HuH-7 (cell line): ENCODE measurements at regions not wholly inside any gene's neighbourhood (a gene's known extent, or its start where the extent isn't known, plus 50 kb on each side); places are given as distances from the start of the nearest gene placed in this dataset.
"Not testable (repeated sequence)": the region's sequence is repeated elsewhere in the genome, so short reads cannot be mapped to it uniquely, and the experiment has no call there.

Experiments used
- DNase-seq: peaks from one replicate; pipeline ENCODE4 v3.0.0; 2011; ENCODE audit warnings: low spot score

GRCh38 chr6:168825226-168826077 is 384.5 kb downstream of the SMOC2 start:
- no peak for DNase-seq

- no peak for DNase-seq
Observed at GRCh38 chr6:168823397-168824212, 382.6 kb downstream of the SMOC2 start.

DNA sequence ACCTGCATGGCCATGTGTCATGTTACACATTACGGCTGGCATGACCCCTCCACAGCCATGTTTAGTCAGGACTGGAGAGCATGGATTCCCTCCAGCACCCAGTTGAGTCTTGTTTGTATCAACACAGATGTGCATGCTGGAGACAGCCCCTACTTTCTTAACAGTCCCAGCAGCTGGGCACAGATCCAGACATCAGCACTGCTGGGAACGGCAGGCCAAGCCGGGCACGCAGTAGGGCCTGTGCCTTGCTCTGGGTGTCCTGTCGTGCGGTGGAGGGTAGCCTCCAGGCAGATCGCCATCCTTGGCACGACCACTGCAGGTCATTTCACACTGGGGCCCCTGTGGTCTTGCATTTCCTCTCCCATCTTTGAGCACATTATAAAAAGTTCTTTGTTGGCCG is 381.4 kb downstream of the SMOC2 start:
- no peak for DNase-seq

DNA sequence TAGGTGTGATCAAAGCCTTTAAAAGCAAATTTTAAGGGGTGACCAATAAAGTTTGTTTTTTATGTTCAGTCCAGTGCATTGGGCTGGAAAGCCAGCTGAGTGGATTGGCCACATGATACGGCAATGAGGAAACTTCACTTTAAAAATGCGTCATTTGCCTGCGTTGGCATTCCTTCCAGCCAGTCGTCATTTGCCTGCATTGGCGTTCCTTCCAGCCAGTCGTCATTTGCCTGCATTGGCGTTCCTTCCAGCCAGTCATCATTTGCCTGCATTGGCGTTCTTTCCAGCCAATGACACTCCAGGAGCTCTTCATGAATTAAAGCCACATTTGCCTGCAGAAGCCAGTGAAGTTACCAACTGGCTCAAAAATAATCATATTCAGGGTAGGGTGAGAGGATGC is 378.6 kb downstream of the SMOC2 start:
- DNase-seq: no peak

GRCh38 chr6:168817558-168818159 is 376.7 kb downstream of the SMOC2 start:
- no peak for DNase-seq

GRCh38 chr6:168815229-168815628 is 374.2 kb downstream of the SMOC2 start:
- DNase-seq: no peak

DNA sequence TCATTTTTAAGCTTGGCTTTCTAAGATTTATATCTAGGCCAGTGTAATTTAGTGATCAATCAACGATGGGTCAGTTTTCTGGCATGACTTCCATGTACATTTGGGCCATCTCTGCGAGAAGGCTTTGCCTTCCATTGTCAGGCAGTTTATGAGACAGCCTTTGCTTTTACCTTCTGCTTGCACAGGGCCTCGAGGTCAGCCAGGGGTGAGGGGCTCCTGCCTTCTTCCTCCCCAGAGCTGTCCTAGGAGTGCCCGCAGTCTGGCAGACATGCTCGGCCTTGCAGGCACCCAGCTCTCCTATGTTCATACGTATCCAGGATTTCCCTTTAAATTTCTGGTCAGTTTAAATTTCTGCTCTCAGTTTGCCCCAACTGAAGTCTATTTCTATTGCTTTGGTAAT is 367.2 kb downstream of the SMOC2 start:
- no peak for DNase-seq

DNA sequence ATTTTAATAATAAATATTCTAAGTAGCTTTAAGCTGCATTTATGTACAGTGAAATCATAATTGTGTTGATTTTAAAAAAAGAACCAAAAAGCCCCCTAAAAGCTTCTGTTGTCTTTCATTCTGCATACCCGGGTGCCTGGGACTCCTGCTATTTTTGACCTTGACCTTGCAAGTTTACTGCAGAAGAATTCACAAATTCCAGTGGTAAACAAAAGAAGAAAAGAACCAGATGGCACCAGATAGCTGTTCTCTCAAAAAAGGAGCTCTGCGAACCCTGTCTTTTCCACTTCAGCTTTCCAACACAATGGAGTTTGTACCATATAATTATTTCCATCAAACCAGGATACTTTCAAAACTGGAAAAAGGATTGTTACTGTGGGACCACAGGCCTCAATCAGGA is 363.3 kb downstream of the SMOC2 start:
- no peak for DNase-seq

DNA sequence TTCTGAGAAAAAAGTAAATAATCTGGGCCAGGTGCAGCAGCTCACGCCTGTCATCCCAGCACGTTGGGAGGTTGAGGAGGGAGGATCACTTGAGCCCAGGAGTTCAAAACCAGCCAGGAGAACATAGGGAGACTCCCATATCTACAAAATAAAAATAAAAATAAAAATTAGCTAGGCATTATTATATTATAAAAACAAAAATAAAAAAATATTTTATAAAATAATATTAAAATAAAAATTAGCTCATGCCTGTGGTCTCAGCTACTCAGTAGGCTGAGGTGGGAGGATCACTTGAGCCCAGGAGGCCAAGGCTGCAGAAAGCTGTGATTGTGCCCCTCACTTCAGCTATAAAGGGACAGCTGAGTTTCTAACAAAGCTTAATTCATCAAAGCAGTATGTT is 362.9 kb downstream of the SMOC2 start:
- DNase-seq: no peak

DNA sequence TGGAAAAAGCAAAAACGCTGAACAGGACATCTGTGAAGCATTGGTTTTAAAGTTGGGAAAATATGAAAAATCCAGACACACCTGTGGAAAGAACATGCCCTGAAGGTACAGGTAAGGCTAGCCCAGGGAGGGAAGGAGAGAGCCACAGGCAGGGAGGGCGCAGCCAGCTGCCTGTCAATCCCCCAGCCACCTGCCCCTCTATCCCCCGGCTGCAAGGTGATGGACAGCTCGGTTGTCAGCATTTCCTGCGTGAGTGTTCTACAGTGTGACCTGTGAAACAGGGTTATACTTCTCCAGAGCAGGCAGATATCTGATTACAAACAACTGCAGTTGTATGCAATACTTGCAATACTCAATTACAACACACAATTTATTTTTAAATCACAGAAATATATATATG is 358.1 kb downstream of the SMOC2 start:
- no peak for DNase-seq

DNA sequence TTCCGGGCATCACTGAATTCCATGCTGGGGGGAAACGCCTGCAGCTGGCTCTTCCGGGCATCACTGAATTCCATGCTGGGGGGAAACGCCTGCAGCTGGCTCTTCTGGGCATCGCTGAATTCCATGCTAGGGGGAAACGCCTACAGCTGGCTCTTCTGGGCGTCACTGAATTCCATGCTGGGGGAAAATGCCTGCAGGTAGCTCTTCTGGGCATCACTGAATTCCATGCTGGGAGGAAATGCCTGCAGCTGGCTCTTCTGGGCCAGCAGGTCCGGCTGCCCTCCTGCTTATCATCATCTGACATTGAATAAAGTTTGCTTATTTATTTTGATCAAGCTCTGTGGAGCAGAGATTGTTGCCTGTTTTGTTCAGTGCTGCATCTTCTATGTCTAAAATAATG is 355.1 kb downstream of the SMOC2 start:
- DNase-seq: no peak

GRCh38 chr6:168795611-168796010 is 354.6 kb downstream of the SMOC2 start:
- DNase-seq: not testable (repeated sequence)

DNA sequence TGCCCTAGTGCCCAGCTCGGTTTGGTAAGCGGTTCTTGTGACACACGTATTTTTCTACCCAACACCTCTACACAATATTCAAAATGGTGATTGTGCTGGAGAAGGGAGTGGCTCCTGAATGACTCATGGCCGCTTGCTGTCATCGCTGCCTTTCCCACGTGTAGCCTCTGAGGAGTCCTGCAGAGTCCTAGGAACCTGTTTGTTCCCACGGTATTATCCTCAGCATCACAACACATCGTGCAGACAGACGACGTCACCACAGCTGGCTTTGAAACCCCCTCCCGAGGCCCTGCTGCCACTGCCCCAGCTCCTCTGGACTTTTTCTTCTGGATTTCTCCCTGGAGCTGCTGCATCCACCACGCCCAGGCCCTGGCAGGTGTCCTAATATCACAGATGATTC is 353.5 kb downstream of the SMOC2 start:
- DNase-seq: no peak

- no peak for DNase-seq
Observed at GRCh38 chr6:168793649-168794048, 352.7 kb downstream of the SMOC2 start.

GRCh38 chr6:168791917-168792316 is 350.9 kb downstream of the SMOC2 start:
- no peak for DNase-seq

- no peak for DNase-seq
Observed at GRCh38 chr6:168789699-168790098, 348.7 kb downstream of the SMOC2 start.

GRCh38 chr6:168785720-168786511 is 344.9 kb downstream of the SMOC2 start:
- no peak for DNase-seq

- no peak for DNase-seq
Observed at GRCh38 chr6:168784426-168784825, 343.4 kb downstream of the SMOC2 start.

GRCh38 chr6:168783720-168784119 is 342.7 kb downstream of the SMOC2 start:
- DNase-seq: no peak

DNA sequence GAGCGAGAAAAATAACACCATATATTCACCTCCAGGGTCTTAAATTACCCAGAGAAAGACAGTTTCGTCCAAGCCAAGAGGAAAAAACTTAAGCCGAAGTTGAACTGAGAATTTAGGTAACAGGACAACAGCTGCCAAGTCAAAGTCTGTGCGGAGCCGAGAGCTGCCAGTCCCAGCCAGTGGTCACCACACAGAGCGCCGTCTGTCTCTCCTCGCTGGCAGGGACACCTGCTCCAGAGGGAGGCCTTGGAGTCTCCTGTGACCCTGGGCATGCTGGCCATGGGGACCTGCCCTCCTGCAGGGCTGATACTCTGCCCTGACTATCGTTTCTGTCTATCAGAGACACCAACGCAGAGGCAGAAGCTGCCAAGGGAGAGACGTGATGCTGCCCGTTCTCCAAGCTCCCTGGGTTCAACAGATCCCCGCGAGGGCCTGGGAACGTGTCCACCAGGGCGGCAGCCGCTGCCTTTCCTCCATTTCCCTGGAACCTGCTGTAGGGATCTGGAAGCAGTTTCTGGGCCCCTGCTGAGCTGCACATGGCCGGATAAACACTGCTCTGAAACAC is 341.3 kb downstream of the SMOC2 start:
- DNase-seq: no peak

- no peak for DNase-seq
Observed at GRCh38 chr6:168778201-168778600, 337.2 kb downstream of the SMOC2 start.

DNA sequence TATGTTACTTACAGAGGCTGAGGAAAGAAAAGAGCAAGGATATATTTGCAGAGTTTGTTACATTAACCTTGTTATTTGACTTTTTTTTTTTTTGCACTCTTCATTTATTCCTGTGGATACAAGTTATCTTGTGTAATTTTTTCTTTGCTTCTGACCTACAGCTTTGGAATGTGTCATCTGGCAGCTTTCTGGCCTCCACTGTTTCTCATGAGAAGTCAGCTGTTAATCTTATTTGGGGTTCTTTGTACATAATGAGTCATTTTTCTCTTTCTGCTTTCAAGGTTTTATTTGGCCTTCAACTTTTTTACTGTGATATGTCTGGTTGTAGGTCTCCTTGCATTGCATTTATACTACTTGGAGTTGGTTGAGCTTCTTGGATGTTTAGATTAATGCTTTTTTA is 333.4 kb downstream of the SMOC2 start:
- DNase-seq: no peak
